UCSD-AML1 (cell line): ENCODE measurements at regions not wholly inside any gene's neighbourhood (a gene's known extent, or its start where the extent isn't known, plus 50 kb on each side); places are given as distances from the start of the nearest gene placed in this dataset.

Source experiments
- DNase-seq: peaks from one replicate; lab custom pipeline; 2025; ENCODE audit not compliant: unreplicated experiment; lab: John Stamatoyannopoulos, UW

GRCh38 chr13:31956980-31957644 is 74.5 kb upstream of the FRY start:
- DNase-seq = no peak

GRCh38 chr13:31957772-31958171 is 73.8 kb upstream of the FRY start:
- no peak for DNase-seq

GRCh38 chr13:31962731-31963370 is 68.7 kb upstream of the FRY start:
- no peak for DNase-seq

GRCh38 chr13:31963631-31964030 is 67.9 kb upstream of the FRY start:
- DNase-seq = no peak

- DNase-seq = no peak
Measured at GRCh38 chr13:31964168-31964567, 67.4 kb upstream of the FRY start.

- DNase-seq = no peak
Measured at GRCh38 chr13:31965361-31966066, 66.1 kb upstream of the FRY start.

- no peak for DNase-seq
Measured at GRCh38 chr13:31967155-31967554, 64.4 kb upstream of the FRY start.

- DNase-seq = no peak
Measured at GRCh38 chr13:31968473-31968872, 63.1 kb upstream of the FRY start.

GRCh38 chr13:31970231-31970930 is 61.2 kb upstream of the FRY start:
- no peak for DNase-seq

GRCh38 chr13:31972453-31972852 is 59.1 kb upstream of the FRY start:
- DNase-seq = no peak

- no peak for DNase-seq
Measured at GRCh38 chr13:31978021-31978420, 53.6 kb upstream of the FRY start.

GRCh38 chr13:31980830-31981229 is 50.7 kb upstream of the FRY start:
- DNase-seq = no peak
